Prostate gland (tissue), 2 donors: ENCODE measurements at regions not wholly inside any gene's neighbourhood (a gene's known extent, or its start where the extent isn't known, plus 50 kb on each side); places are given as distances from the start of the nearest gene placed in this dataset.

Experiments used
- DNase-seq: peaks from one replicate; pipeline ENCODE4 v3.0.0-alpha.2; 2019; ENCODE audit warnings: low spot score
- H3K27ac ChIP-seq, 2 donors: fragments of 200-600 bp; sonication (generic); 2 replicates each; pipeline ENCODE4 v1.5.1; 2017 to 2019
- H3K27me3 ChIP-seq: fragments of 200-600 bp; sonication (generic); replicated peaks from 2 replicates; pipeline ENCODE4 v1.5.1; 2019; ENCODE audit not compliant: insufficient read depth
- H3K36me3 ChIP-seq, 2 donors: fragments of 200-600 bp; sonication (generic); 1 replicate in 1 of 2; 2 replicates in 1 of 2; pipeline versions ENCODE4 v1.5.1 to v1.8.1; 2017 to 2019
- H3K4me1 ChIP-seq: fragments of 200-600 bp; sonication (generic); replicated peaks from 2 replicates; pipeline ENCODE4 v1.5.1; 2019
- H3K4me3 ChIP-seq, 2 donors: fragments of 200-600 bp; sonication (generic); 2 replicates each; pipeline ENCODE4 v1.5.1; 2017 to 2019
- H3K9me3 ChIP-seq: fragments of 200-600 bp; sonication (generic); 2 replicates; pipeline ENCODE4 v1.5.1; 2017
- POLR2A ChIP-seq: fragments of 450-650 bp; IDR thresholded peaks from one replicate; pipeline ENCODE4 v1.6.1; 2016; ENCODE audit warnings: antibody characterized with exemption, mild to moderate bottlenecking
- POLR2AphosphoS5 ChIP-seq: sonication (generic); formaldehyde crosslinking; IDR thresholded peaks from one replicate; pipeline ENCODE4 v1.6.1; 2017; ENCODE audit warnings: antibody characterized with exemption
- WGBS: methylation state at CpG from one replicate; pipeline ENCODE4 v1.1.5; 2018; 5-methylcytosine and 5-hydroxymethylcytosine counted together
- intact Hi-C: fragments of 100-400 bp; cut with DNase I; formaldehyde crosslinking; loops from one replicate; pipeline ENCODE4 v1.14.2; 2022
- TF ChIP-seq, protein P1 (sequence below), 4 experiments: fragments of 200-600 bp in 2 of 4; fragments of 450-650 bp in 2 of 4; sonication (generic) in 2 of 4; IDR thresholded peaks; 1 replicate in 3 of 4; 2 replicates in 1 of 4; pipeline ENCODE4 v1.5.1; 2016 to 2019; ENCODE audit warnings: antibody characterized with exemption in 4 of 4, mild to moderate bottlenecking in 2 of 4, moderate library complexity in 2 of 4

- no peak overlapping the region for H3K4me3 ChIP-seq
- H3K9me3 ChIP-seq: no peaks in the 10 kb centered on the region
- no peak overlapping the region for H3K27ac ChIP-seq
- no peaks in the 10 kb centered on the region for H3K36me3 ChIP-seq
- intact Hi-C loops: no loop called here
- no peak for DNase-seq
- TF ChIP-seq, protein P1, sequence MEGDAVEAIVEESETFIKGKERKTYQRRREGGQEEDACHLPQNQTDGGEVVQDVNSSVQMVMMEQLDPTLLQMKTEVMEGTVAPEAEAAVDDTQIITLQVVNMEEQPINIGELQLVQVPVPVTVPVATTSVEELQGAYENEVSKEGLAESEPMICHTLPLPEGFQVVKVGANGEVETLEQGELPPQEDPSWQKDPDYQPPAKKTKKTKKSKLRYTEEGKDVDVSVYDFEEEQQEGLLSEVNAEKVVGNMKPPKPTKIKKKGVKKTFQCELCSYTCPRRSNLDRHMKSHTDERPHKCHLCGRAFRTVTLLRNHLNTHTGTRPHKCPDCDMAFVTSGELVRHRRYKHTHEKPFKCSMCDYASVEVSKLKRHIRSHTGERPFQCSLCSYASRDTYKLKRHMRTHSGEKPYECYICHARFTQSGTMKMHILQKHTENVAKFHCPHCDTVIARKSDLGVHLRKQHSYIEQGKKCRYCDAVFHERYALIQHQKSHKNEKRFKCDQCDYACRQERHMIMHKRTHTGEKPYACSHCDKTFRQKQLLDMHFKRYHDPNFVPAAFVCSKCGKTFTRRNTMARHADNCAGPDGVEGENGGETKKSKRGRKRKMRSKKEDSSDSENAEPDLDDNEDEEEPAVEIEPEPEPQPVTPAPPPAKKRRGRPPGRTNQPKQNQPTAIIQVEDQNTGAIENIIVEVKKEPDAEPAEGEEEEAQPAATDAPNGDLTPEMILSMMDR (IDR thresholded peaks at IDR 0.05): no peak
- TF ChIP-seq POLR2A (no peak), POLR2AphosphoS5 (no peak)
- no peaks in the 10 kb centered on the region for H3K4me1 ChIP-seq
- peaks cover 3% of the 10 kb centered on the region for H3K27me3 ChIP-seq
- 66% methylated on average over 3 of the region's 3 CpGs for WGBS
These were observed 79.2 kb downstream of the FOXB1 start for GRCh38 chr15:60083318-60083717.

DNA sequence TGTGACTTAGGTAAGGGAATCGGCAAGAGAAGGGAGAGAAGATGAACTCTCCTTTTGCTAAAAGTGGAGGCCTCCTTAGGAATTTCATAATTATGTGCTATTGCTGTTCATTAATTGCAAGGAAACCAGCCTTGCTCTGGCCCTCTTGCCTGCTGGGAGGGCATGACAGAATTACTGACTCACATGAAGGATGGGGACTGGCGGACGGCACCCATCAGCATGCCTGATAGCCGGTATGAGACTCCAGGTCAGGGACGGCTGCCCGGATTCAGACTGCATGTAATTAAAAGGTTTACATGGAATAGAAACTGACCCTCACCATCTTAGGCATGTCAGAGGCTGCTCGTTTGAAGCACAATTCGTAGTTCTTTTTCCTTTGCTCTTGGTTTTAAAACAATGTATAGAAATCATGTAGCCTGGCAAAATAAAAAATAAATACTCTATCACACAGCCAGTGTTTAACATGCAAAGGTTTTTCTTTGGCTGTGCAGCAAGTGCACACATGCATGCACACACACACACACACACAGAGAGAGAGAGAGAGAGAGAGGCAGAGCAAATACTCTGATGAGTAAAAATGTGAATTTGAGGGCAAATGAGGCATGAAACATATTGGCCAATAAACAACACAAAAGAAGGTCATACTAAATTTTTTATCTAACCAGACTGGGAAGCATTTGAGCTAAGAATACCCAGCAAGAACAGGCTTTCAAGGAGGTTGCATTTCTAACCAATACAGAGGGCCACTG, 82.7 kb downstream of the FOXB1 start:
- no peaks in the 10 kb centered on the region for H3K9me3 ChIP-seq
- intact Hi-C loops: no loop called here
- TF ChIP-seq, protein P1 (IDR thresholded peaks at IDR 0.05): no peak
- TF ChIP-seq POLR2A (no peak), POLR2AphosphoS5 (no peak)
- H3K27me3 ChIP-seq: peaks cover 3% of the 10 kb centered on the region
- no peak overlapping the region for H3K27ac ChIP-seq
- no peaks in the 10 kb centered on the region for H3K4me1 ChIP-seq
- DNase-seq: no peak
- H3K36me3 ChIP-seq: no peaks in the 10 kb centered on the region
- WGBS: 55% methylated on average over 8 of the region's 8 CpGs
- H3K4me3 ChIP-seq: no peak overlapping the region

DNA sequence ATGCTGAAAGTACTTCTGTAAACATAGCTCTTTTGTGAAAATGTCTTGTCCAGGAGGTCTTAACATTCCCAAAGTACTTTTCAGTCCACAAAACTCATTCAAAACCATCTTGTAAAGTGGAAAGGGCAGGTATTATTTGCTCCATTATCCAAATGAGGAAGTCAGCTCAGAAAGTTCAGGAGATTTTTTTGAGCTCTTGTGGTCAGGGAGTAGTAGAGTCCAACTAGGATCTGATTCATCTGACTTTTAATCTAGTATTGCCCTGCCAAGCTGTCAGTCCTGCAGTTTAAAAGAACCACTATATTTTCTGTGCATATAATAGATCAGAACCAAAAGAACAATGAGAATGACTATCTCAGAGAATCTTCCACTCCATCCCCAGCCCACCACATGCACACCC, 83.5 kb downstream of the FOXB1 start:
- Histone ChIP-seq H3K4me1 (no peaks in the 10 kb centered on the region), H3K36me3 (no peaks in the 10 kb centered on the region), H3K4me3 (no peak overlapping the region), H3K27me3 (peaks cover 3% of the 10 kb centered on the region), H3K27ac (no peak overlapping the region), H3K9me3 (no peaks in the 10 kb centered on the region)
- DNase-seq: no peak
- no peak for TF ChIP-seq POLR2A
- TF ChIP-seq POLR2AphosphoS5: no peak
- TF ChIP-seq, protein P1 (IDR thresholded peaks at IDR 0.05): no peak
- intact Hi-C loops: no loop called here

- 74% methylated on average over 3 of the region's 3 CpGs for WGBS
- TF ChIP-seq POLR2AphosphoS5 (no peak), POLR2A (no peak)
- TF ChIP-seq, protein P1 (IDR thresholded peaks at IDR 0.05): no peak
- no peak overlapping the region for H3K27ac ChIP-seq
These were observed 86.6 kb downstream of the FOXB1 start for GRCh38 chr15:60090747-60091146.

GRCh38 chr15:60091157-60091556, 87.0 kb downstream of the FOXB1 start:
- Histone ChIP-seq H3K36me3 (no peaks in the 10 kb centered on the region), H3K4me1 (no peaks in the 10 kb centered on the region), H3K4me3 (no peak overlapping the region), H3K27ac (no peak overlapping the region), H3K27me3 (no peaks in the 10 kb centered on the region), H3K9me3 (no peaks in the 10 kb centered on the region)
- intact Hi-C loops: no loop called here
- no peak for DNase-seq
- WGBS: 67% methylated on average over 5 of the region's 5 CpGs
- TF ChIP-seq POLR2AphosphoS5 (no peak), POLR2A (no peak)
- TF ChIP-seq, protein P1 (IDR thresholded peaks at IDR 0.05): no peak

More at GRCh38 chr15:60090747-60091146, 86.6 kb downstream of the FOXB1 start:
- no peaks in the 10 kb centered on the region for H3K9me3 ChIP-seq
- H3K4me1 ChIP-seq: no peaks in the 10 kb centered on the region
- intact Hi-C loops: no loop called here
- H3K36me3 ChIP-seq: no peaks in the 10 kb centered on the region
- no peaks in the 10 kb centered on the region for H3K27me3 ChIP-seq
- DNase-seq: no peak
- H3K4me3 ChIP-seq: no peak overlapping the region
